Immature natural killer cell (primary cell): ENCODE measurements at regions not wholly inside any gene's neighbourhood (a gene's known extent, or its start where the extent isn't known, plus 50 kb on each side); places are given as distances from the start of the nearest gene placed in this dataset.
A peak's percentile ranks its signal among the peaks of the same experiment; 100 is the strongest.

ENCODE experiments used
- DNase-seq, 3 donors: peaks; one replicate each; pipeline ENCODE4 v3.0.0; 2022; ENCODE audit warnings: mixed read lengths in 1 of 3
- H3K27ac Mint-ChIP-seq, 6 donors: one replicate each; pipeline ENCODE4 v1.8.0; 2020; ENCODE audit warnings: mixed read lengths in 6 of 6, mild to moderate bottlenecking in 5 of 6, inconsistent platforms in 4 of 6, moderate library complexity in 3 of 6
- H3K27me3 Mint-ChIP-seq, 3 donors: one replicate each; pipeline ENCODE4 v1.8.0; 2020 to 2021; ENCODE audit warnings: low read depth in 3 of 3, mild to moderate bottlenecking in 3 of 3, mixed read lengths in 3 of 3, moderate library complexity in 3 of 3, inconsistent platforms in 1 of 3
- H3K36me3 Mint-ChIP-seq, 3 donors: one replicate each; pipeline ENCODE4 v1.8.0; 2020; ENCODE audit warnings: mixed read lengths in 3 of 3, inconsistent platforms in 2 of 3, mild to moderate bottlenecking in 2 of 3
- H3K4me1 Mint-ChIP-seq, 2 donors: one replicate each; pipeline ENCODE4 v1.8.0; 2020; ENCODE audit warnings: inconsistent platforms in 2 of 2, mild to moderate bottlenecking in 2 of 2, mixed read lengths in 2 of 2, moderate library complexity in 1 of 2
- H3K4me3 Mint-ChIP-seq, 5 donors: one replicate each; pipeline ENCODE4 v1.8.0; 2020; ENCODE audit warnings: mild to moderate bottlenecking in 5 of 5, mixed read lengths in 5 of 5, inconsistent platforms in 3 of 5, moderate library complexity in 3 of 5
- H3K9me3 Mint-ChIP-seq, 6 donors: one replicate each; pipeline ENCODE4 v1.8.0; 2020; ENCODE audit warnings: mild to moderate bottlenecking in 6 of 6, mixed read lengths in 6 of 6, inconsistent platforms in 4 of 6, moderate library complexity in 3 of 6

- Mint-ChIP-seq H3K4me1 (peaks cover 14 to 20% of the 10 kb centered on the region in 2 donors), H3K27ac (no peak overlapping the region), H3K27me3 (peaks cover 0 to 3% (median 2%) of the 10 kb centered on the region in 3 donors), H3K9me3 (no peaks in the 10 kb centered on the region), H3K36me3 (no peaks in the 10 kb centered on the region), H3K4me3 (no peak overlapping the region)
- DNase-seq = no peak
Measured at GRCh38 chr14:98966475-98967162, 305.4 kb downstream of the BCL11B start.

- Mint-ChIP-seq H3K4me3 (no peak overlapping the region), H3K27ac (no peak overlapping the region), H3K27me3 (peaks cover 2 to 3% (median 2%) of the 10 kb centered on the region in 3 donors), H3K9me3 (peaks cover 0 to 6% (median 1%) of the 10 kb centered on the region in 6 donors), H3K4me1 (no peaks in the 10 kb centered on the region), H3K36me3 (peaks cover 0 to 5% (median 0%) of the 10 kb centered on the region in 3 donors)
- DNase-seq = no peak
Measured at GRCh38 chr14:98974113-98974512, 297.9 kb downstream of the BCL11B start.

GRCh38 chr14:98976271-98976670, 295.7 kb downstream of the BCL11B start:
- peaks cover 0 to 5% (median 0%) of the 10 kb centered on the region in 3 donors for H3K36me3 Mint-ChIP-seq
- no peak overlapping the region for H3K27ac Mint-ChIP-seq
- no peak overlapping the region for H3K4me3 Mint-ChIP-seq
- peaks cover 0 to 6% (median 2%) of the 10 kb centered on the region in 3 donors for H3K27me3 Mint-ChIP-seq
- H3K4me1 Mint-ChIP-seq = no peaks in the 10 kb centered on the region
- no peak for DNase-seq
- peaks cover 0 to 6% (median 1%) of the 10 kb centered on the region in 6 donors for H3K9me3 Mint-ChIP-seq

GRCh38 chr14:98977451-98977850, 294.5 kb downstream of the BCL11B start:
- peaks cover 0 to 6% (median 2%) of the 10 kb centered on the region in 3 donors for H3K27me3 Mint-ChIP-seq
- DNase-seq = no peak
- no peak overlapping the region for H3K27ac Mint-ChIP-seq
- H3K36me3 Mint-ChIP-seq = peaks cover 0 to 5% (median 0%) of the 10 kb centered on the region in 3 donors
- no peaks in the 10 kb centered on the region for H3K4me1 Mint-ChIP-seq
- H3K9me3 Mint-ChIP-seq = peaks cover 0 to 6% (median 1%) of the 10 kb centered on the region in 6 donors
- H3K4me3 Mint-ChIP-seq = no peak overlapping the region

GRCh38 chr14:98982986-98983385, 289.0 kb downstream of the BCL11B start:
- DNase-seq = no peak
- no peaks in the 10 kb centered on the region for H3K36me3 Mint-ChIP-seq
- H3K4me3 Mint-ChIP-seq = no peak overlapping the region
- peaks cover 9 to 14% of the 10 kb centered on the region in 2 donors for H3K4me1 Mint-ChIP-seq
- peak overlapping the region in 1 of 6 donors; percentile 10 for H3K27ac Mint-ChIP-seq
- peaks cover 0 to 4% (median 3%) of the 10 kb centered on the region in 3 donors for H3K27me3 Mint-ChIP-seq
- peaks cover 0 to 3% (median 0%) of the 10 kb centered on the region in 6 donors for H3K9me3 Mint-ChIP-seq

GRCh38 chr14:98984027-98984718, 287.8 kb downstream of the BCL11B start:
- DNase-seq = no peak
- Mint-ChIP-seq H3K4me1 (peaks cover 9 to 14% of the 10 kb centered on the region in 2 donors), H3K9me3 (no peaks in the 10 kb centered on the region), H3K27me3 (peaks cover 0 to 4% (median 3%) of the 10 kb centered on the region in 3 donors), H3K36me3 (no peaks in the 10 kb centered on the region), H3K27ac (peak overlapping the region in 3 of 6 donors; percentile 38 to 74 (median 64)), H3K4me3 (peak overlapping the region in 3 of 5 donors; percentile 26 to 72 (median 65))

- peak overlapping the region in 3 of 5 donors; percentile 26 to 72 (median 65) for H3K4me3 Mint-ChIP-seq
Measured at GRCh38 chr14:98984719-98985041, 287.3 kb downstream of the BCL11B start.

GRCh38 chr14:98993818-98994217, 278.2 kb downstream of the BCL11B start:
- Mint-ChIP-seq H3K36me3 (no peaks in the 10 kb centered on the region), H3K27ac (no peak overlapping the region), H3K27me3 (peaks cover 0 to 7% (median 2%) of the 10 kb centered on the region in 3 donors), H3K4me1 (no peaks in the 10 kb centered on the region), H3K9me3 (no peaks in the 10 kb centered on the region), H3K4me3 (no peak overlapping the region)
- DNase-seq = no peak

More at GRCh38 chr14:98984719-98985041, 287.3 kb downstream of the BCL11B start:
- Mint-ChIP-seq H3K4me1 (peaks cover 9 to 14% of the 10 kb centered on the region in 2 donors), H3K36me3 (no peaks in the 10 kb centered on the region), H3K27me3 (peaks cover 0 to 4% (median 3%) of the 10 kb centered on the region in 3 donors), H3K27ac (peak overlapping the region in 4 of 6 donors; percentile 38 to 78 (median 62)), H3K9me3 (no peaks in the 10 kb centered on the region)
- DNase-seq = peak; percentile 5 to 46 (median 10)

GRCh38 chr14:98994561-98994960, 277.4 kb downstream of the BCL11B start:
- Mint-ChIP-seq H3K4me3 (no peak overlapping the region), H3K4me1 (no peaks in the 10 kb centered on the region), H3K27ac (no peak overlapping the region), H3K36me3 (no peaks in the 10 kb centered on the region), H3K9me3 (no peaks in the 10 kb centered on the region), H3K27me3 (peaks cover 0 to 7% (median 2%) of the 10 kb centered on the region in 3 donors)
- no peak for DNase-seq

GRCh38 chr14:98997526-98998205, 274.3 kb downstream of the BCL11B start:
- Mint-ChIP-seq H3K4me1 (no peaks in the 10 kb centered on the region), H3K4me3 (no peak overlapping the region), H3K27me3 (peaks cover 0 to 7% (median 2%) of the 10 kb centered on the region in 3 donors), H3K36me3 (no peaks in the 10 kb centered on the region), H3K9me3 (no peaks in the 10 kb centered on the region), H3K27ac (peak overlapping the region in 1 of 6 donors; percentile 47)
- DNase-seq = no peak

- no peaks in the 10 kb centered on the region for H3K4me1 Mint-ChIP-seq
- no peak for DNase-seq
- H3K9me3 Mint-ChIP-seq = no peaks in the 10 kb centered on the region
- no peaks in the 10 kb centered on the region for H3K36me3 Mint-ChIP-seq
- H3K27me3 Mint-ChIP-seq = peaks cover 2 to 6% (median 5%) of the 10 kb centered on the region in 3 donors
- no peak overlapping the region for H3K4me3 Mint-ChIP-seq
- no peak overlapping the region for H3K27ac Mint-ChIP-seq
Measured at GRCh38 chr14:98999345-98999744, 272.7 kb downstream of the BCL11B start.

- Mint-ChIP-seq H3K36me3 (no peaks in the 10 kb centered on the region), H3K27ac (no peak overlapping the region), H3K27me3 (peaks cover 2 to 6% (median 5%) of the 10 kb centered on the region in 3 donors), H3K9me3 (no peaks in the 10 kb centered on the region), H3K4me3 (no peak overlapping the region), H3K4me1 (no peaks in the 10 kb centered on the region)
- DNase-seq = no peak
Measured at GRCh38 chr14:98999901-99000300, 272.1 kb downstream of the BCL11B start.

GRCh38 chr14:99001241-99001640, 270.8 kb downstream of the BCL11B start:
- no peak overlapping the region for H3K27ac Mint-ChIP-seq

GRCh38 chr14:99003646-99004045, 268.4 kb downstream of the BCL11B start:
- DNase-seq = no peak
- Mint-ChIP-seq H3K9me3 (no peaks in the 10 kb centered on the region), H3K27me3 (peaks cover under 1 to 6% (median 6%) of the 10 kb centered on the region in 3 donors), H3K36me3 (peaks cover 0 to 4% (median 0%) of the 10 kb centered on the region in 3 donors), H3K4me3 (no peak overlapping the region), H3K27ac (no peak overlapping the region), H3K4me1 (no peaks in the 10 kb centered on the region)

More at GRCh38 chr14:99001241-99001640, 270.8 kb downstream of the BCL11B start:
- Mint-ChIP-seq H3K4me3 (no peak overlapping the region), H3K4me1 (no peaks in the 10 kb centered on the region), H3K9me3 (no peaks in the 10 kb centered on the region), H3K27me3 (peaks cover 2 to 6% (median 5%) of the 10 kb centered on the region in 3 donors), H3K36me3 (no peaks in the 10 kb centered on the region)
- DNase-seq = no peak
